ENCODE measurements at regions not wholly inside any gene's neighbourhood (a gene's known extent, or its start where the extent isn't known, plus 50 kb on each side); places are given as distances from the start of the nearest gene placed in this dataset.

- TF ChIP-seq PATZ1 (CRISPR knock-in tag; IDR thresholded peaks at IDR 0.05; ENCODE audit: borderline replicate concordance) (no peak), CREB5 (CRISPR knock-in tag; IDR thresholded peaks at IDR 0.05; ENCODE audit: low read depth) (no peak)
Observed at GRCh38 chr2:2848198-2848597, 517.1 kb upstream of the MYT1L start.

All from SK-N-SH treated with all-trans-retinoic acid at 6 μM for 48 hours (cell line).